ENCODE measurements at regions not wholly inside any gene's neighbourhood (a gene's known extent, or its start where the extent isn't known, plus 50 kb on each side); places are given as distances from the start of the nearest gene placed in this dataset.

DNA sequence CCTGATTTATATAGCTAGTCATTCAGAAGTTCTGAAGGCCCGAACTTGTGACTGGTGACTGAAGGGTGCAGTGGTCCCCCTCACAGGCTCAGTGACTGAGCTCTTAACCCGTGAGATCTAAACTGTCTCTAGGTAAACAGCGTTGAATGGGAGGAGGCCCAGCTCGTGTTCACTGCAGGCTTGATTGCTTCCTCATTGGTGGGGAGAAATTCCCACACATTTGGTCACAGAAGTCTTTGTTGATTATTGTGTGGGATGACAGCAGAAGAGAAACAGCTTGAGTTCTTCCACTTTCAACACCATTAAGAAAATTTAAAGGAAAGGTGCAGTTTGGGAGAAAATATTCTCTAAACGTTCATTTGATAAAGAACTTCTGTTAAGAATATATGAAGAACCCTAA, 1178.0 kb downstream of the UQCRFS1 start:
- no peak for TF ChIP-seq CTCF (IDR thresholded peaks at IDR 0.05)
- no peak for TF ChIP-seq POLR2A (IDR thresholded peaks at IDR 0.05)
